Endothelial cell (in vitro differentiated cells): ENCODE measurements at regions not wholly inside any gene's neighbourhood (a gene's known extent, or its start where the extent isn't known, plus 50 kb on each side); places are given as distances from the start of the nearest gene placed in this dataset.

ENCODE experiments used
- DNase-seq: peaks from one replicate; pipeline ENCODE4 v3.0.0; 2021; ENCODE audit warnings: low spot score
- H3K27ac Mint-ChIP-seq: one replicate; pipeline ENCODE4 v1.8.0; 2021; ENCODE audit warnings: mixed read lengths, inconsistent platforms; ENCODE audit not compliant: unreplicated experiment
- H3K27me3 Mint-ChIP-seq: one replicate; pipeline ENCODE4 v1.8.0; 2021; ENCODE audit warnings: mild to moderate bottlenecking, moderate library complexity, mixed read lengths, inconsistent platforms; ENCODE audit not compliant: unreplicated experiment
- H3K36me3 Mint-ChIP-seq: one replicate; pipeline ENCODE4 v1.8.0; 2021; ENCODE audit warnings: mild to moderate bottlenecking, low read depth, mixed read lengths, inconsistent platforms; ENCODE audit not compliant: unreplicated experiment
- H3K4me1 Mint-ChIP-seq: one replicate; pipeline ENCODE4 v1.8.0; 2021; ENCODE audit warnings: mild to moderate bottlenecking, mixed read lengths, inconsistent platforms; ENCODE audit not compliant: unreplicated experiment
- H3K4me3 Mint-ChIP-seq: one replicate; pipeline ENCODE4 v1.8.0; 2021; ENCODE audit warnings: mild to moderate bottlenecking, mixed read lengths, inconsistent platforms; ENCODE audit not compliant: unreplicated experiment
- H3K9me3 Mint-ChIP-seq: one replicate; pipeline ENCODE4 v1.8.0; 2021; ENCODE audit warnings: mixed read lengths, inconsistent platforms; ENCODE audit not compliant: unreplicated experiment
- TF ChIP-seq, protein P1 (sequence below): fragments of 200-600 bp; sonication (generic); IDR thresholded peaks from one replicate; pipeline ENCODE4 v1.5.0; 2021; ENCODE audit warnings: antibody characterized with exemption; ENCODE audit not compliant: unreplicated experiment

DNA sequence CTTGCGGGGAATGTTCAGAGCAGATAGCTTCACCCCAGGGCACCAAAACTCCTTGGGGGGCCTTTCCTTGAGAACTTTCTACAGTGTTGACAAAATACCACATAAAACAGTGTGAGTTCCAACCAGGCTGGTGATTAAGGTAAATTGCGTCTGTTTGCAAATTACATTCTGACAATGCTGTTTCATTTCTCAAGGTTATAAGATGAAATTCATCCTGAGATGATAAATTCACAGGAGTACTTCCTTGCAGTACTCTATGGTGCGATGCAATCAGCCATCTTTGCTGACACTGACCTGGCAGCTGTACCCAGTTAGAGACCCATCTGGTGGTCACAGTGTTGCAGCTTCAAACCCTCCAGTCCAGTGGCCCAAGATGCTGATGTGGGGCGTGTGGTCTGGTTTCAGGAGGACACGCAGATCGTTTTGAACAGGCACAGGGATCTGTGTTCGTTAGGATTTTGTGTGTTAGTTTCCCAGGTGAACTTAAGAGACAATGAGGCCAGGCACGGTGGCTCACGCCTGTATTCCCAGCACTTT, 99.5 kb upstream of the SLC66A3 start:
- TF ChIP-seq, protein P1, sequence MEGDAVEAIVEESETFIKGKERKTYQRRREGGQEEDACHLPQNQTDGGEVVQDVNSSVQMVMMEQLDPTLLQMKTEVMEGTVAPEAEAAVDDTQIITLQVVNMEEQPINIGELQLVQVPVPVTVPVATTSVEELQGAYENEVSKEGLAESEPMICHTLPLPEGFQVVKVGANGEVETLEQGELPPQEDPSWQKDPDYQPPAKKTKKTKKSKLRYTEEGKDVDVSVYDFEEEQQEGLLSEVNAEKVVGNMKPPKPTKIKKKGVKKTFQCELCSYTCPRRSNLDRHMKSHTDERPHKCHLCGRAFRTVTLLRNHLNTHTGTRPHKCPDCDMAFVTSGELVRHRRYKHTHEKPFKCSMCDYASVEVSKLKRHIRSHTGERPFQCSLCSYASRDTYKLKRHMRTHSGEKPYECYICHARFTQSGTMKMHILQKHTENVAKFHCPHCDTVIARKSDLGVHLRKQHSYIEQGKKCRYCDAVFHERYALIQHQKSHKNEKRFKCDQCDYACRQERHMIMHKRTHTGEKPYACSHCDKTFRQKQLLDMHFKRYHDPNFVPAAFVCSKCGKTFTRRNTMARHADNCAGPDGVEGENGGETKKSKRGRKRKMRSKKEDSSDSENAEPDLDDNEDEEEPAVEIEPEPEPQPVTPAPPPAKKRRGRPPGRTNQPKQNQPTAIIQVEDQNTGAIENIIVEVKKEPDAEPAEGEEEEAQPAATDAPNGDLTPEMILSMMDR: no peak
- H3K4me3 Mint-ChIP-seq: no peak overlapping the region
- H3K4me1 Mint-ChIP-seq: peaks cover under 1% of the 10 kb centered on the region
- H3K36me3 Mint-ChIP-seq: peaks cover 3% of the 10 kb centered on the region
- H3K27me3 Mint-ChIP-seq: peaks cover 3% of the 10 kb centered on the region
- no peaks in the 10 kb centered on the region for H3K9me3 Mint-ChIP-seq
- H3K27ac Mint-ChIP-seq: no peak overlapping the region
- no peak for DNase-seq

DNA sequence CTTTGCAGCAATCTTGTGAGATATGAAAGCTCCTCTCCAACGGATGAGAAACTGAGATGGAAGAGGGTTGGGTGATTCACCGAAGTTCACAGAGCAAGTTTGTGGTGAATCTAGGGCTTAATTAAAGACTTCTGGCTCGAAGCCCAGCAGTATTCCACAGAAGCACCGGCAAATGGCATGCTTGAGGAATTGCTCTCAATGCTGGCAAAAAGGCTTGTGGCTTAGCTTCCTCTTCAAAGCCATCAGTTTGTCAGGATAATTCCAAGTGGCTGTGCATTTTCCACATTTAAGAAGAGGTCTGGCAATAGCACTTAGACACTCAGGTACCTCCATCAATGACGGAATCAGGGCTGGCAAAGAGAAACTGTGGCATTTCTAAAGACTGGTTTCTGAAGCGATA, 98.7 kb upstream of the SLC66A3 start:
- TF ChIP-seq, protein P1: no peak
- Mint-ChIP-seq H3K4me3 (no peak overlapping the region), H3K27ac (no peak overlapping the region), H3K36me3 (peaks cover 3% of the 10 kb centered on the region), H3K9me3 (no peaks in the 10 kb centered on the region), H3K4me1 (no peaks in the 10 kb centered on the region), H3K27me3 (peaks cover 3% of the 10 kb centered on the region)
- no peak for DNase-seq

DNA sequence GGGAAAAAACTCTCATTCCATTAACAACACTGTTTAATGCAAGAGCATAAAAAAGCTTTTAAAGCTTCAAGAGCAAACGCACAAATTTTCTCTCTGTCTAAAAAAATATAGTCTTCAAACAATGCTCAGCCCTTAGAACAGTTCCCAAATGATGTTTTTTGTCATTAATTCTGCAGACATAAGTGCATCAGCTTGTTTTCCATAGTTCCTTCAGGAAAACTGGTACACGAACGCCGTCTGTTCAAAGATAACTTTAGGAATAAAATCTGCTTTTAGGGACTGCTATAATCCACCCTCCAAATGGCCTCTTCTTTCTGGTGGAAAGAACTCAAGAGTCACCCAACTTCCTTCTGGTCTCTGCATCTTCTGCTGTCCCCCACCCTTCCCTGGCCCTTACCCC, 98.2 kb upstream of the SLC66A3 start:
- DNase-seq: no peak
- TF ChIP-seq, protein P1: no peak
- Mint-ChIP-seq H3K9me3 (no peaks in the 10 kb centered on the region), H3K27ac (no peak overlapping the region), H3K4me1 (no peaks in the 10 kb centered on the region), H3K4me3 (no peak overlapping the region), H3K36me3 (peaks cover 2% of the 10 kb centered on the region), H3K27me3 (peaks cover 3% of the 10 kb centered on the region)

DNA sequence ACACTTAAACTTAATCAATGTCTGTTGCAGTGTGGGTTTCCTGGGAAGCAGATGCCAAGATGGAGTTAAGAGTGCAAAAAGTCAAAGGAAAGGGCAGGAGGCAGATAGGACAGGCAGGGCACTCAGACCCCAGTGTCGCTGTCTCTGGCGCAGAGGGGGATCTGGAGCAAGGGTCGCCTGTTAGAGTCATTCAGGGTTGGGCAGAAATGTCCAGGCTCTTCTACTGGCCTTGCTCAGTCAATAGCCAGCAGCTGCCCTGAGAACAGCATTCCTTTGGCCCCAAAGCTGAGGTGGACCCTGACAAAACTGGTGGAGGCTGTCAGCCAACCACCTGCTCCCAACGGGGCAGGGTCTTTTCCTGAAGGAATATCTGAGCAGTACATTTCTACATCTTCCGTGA, 97.1 kb upstream of the SLC66A3 start:
- DNase-seq: no peak
- no peaks in the 10 kb centered on the region for H3K9me3 Mint-ChIP-seq
- no peak overlapping the region for H3K4me3 Mint-ChIP-seq
- TF ChIP-seq, protein P1: no peak
- H3K27ac Mint-ChIP-seq: no peak overlapping the region
- H3K36me3 Mint-ChIP-seq: no peaks in the 10 kb centered on the region
- H3K27me3 Mint-ChIP-seq: peaks cover 3% of the 10 kb centered on the region
- no peaks in the 10 kb centered on the region for H3K4me1 Mint-ChIP-seq

DNA sequence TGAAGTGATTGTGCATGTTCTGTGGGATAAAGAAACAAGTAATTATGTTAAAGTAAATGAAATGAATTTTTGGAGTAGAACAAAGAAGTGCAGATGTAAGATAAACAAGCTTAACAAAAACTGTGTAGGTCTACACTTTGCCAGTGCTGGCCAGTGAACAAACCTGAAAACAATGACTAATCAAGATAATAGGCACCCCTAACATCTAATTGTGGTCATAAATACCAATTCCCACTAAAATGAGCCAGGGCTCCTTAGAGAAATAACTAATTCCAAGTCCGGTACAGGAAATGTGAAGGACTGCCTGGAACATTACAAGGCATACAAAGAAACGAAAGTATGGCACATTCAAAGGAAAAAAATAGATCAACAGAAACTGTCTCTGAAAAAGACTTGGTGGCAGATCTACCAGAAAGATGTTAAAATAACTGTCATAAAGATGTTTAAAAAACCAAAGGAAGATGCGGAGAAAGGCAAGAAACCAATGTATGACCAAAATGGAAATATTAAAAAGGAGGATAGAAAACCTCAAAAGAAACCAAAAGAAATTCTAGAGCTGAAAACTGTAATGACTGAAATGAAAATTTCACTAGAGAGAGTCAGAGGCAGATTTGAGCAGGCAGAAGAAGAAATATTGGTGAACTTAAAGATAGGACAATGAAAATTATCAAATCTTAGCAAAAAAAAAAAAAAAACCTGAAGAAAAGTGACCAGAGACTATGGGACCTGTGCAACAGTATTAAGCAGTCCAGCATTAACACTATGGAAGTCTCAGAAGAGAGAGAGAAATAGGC, 94.7 kb upstream of the SLC66A3 start:
- Mint-ChIP-seq H3K27me3 (no peaks in the 10 kb centered on the region), H3K9me3 (no peaks in the 10 kb centered on the region), H3K4me3 (no peak overlapping the region), H3K4me1 (no peaks in the 10 kb centered on the region), H3K36me3 (no peaks in the 10 kb centered on the region), H3K27ac (no peak overlapping the region)
- no peak for DNase-seq
- TF ChIP-seq, protein P1: no peak
